CD14-positive monocyte (primary cell): ENCODE measurements at regions not wholly inside any gene's neighbourhood (a gene's known extent, or its start where the extent isn't known, plus 50 kb on each side); places are given as distances from the start of the nearest gene placed in this dataset.

Experiments used
- DNase-seq, 3 donors: peaks; one replicate each; pipeline ENCODE4 v3.0.0-alpha.2; 2011 to 2022
- H2AFZ ChIP-seq: 2 replicates; pipeline ENCODE4 v1.6.0; 2012; ENCODE audit warnings: mild to moderate bottlenecking, low read depth, low read length, inconsistent platforms; ENCODE audit not compliant: insufficient read depth, poor library complexity, severe bottlenecking
- H3K27ac ChIP-seq, 2 donors: 1 replicate in 1 of 2; 2 replicates in 1 of 2; pipeline ENCODE4 v1.5.1; 2012 to 2013; ENCODE audit warnings: low read length in 2 of 2, control low read depth in 1 of 2, inconsistent platforms in 1 of 2, low read depth in 1 of 2, mild to moderate bottlenecking in 1 of 2
- H3K27me3 ChIP-seq, 2 donors: one replicate each; pipeline versions ENCODE4 v1.6.0 to v1.6.1; 2011 to 2013; ENCODE audit warnings: low read length in 2 of 2; ENCODE audit not compliant: control insufficient read depth in 2 of 2, insufficient read depth in 2 of 2
- H3K36me3 ChIP-seq, 2 donors: replicated peaks in 1 of 2; 1 replicate in 1 of 2; 2 replicates in 1 of 2; pipeline versions ENCODE4 v1.5.1 to v1.6.1; 2012 to 2013; ENCODE audit warnings: low read length in 2 of 2, control low read depth in 1 of 2, inconsistent platforms in 1 of 2, mild to moderate bottlenecking in 1 of 2; ENCODE audit not compliant: insufficient read depth in 2 of 2, control insufficient read depth in 1 of 2
- H3K4me1 ChIP-seq, 2 donors: 1 replicate in 1 of 2; 2 replicates in 1 of 2; pipeline versions ENCODE4 v1.5.1 to v1.6.1; 2012 to 2013; ENCODE audit warnings: low read length in 2 of 2, control low read depth in 1 of 2, inconsistent platforms in 1 of 2, mild to moderate bottlenecking in 1 of 2, moderate library complexity in 1 of 2; ENCODE audit not compliant: insufficient read depth in 2 of 2, control insufficient read depth in 1 of 2
- H3K4me2 ChIP-seq: replicated peaks from 2 replicates; pipeline ENCODE3; 2012; ENCODE audit warnings: low read length, moderate library complexity, mild to moderate bottlenecking; ENCODE audit not compliant: poor library complexity, severe bottlenecking; ENCODE audit errors: extremely low read depth
- H3K4me3 ChIP-seq, 3 experiments: fragments of 200-600 bp in 1 of 3; sonication (generic) in 1 of 3; replicated peaks in 1 of 3; 1 replicate in 2 of 3; 2 replicates in 1 of 3; pipeline ENCODE4 v1.5.1; 2011 to 2013; ENCODE audit warnings: low read length in 3 of 3, mild to moderate bottlenecking in 3 of 3, control low read depth in 2 of 3, low read depth in 2 of 3, inconsistent platforms in 1 of 3, moderate library complexity in 1 of 3
- H3K79me2 ChIP-seq: 2 replicates; pipeline ENCODE4 v1.6.0; 2012; ENCODE audit warnings: mild to moderate bottlenecking, control low read depth, inconsistent platforms, low read length, moderate library complexity; ENCODE audit not compliant: insufficient read depth
- H3K9ac ChIP-seq: 2 replicates; pipeline ENCODE4 v1.6.0; 2017; ENCODE audit warnings: low read length, mild to moderate bottlenecking; ENCODE audit not compliant: insufficient read depth, poor library complexity, severe bottlenecking
- H3K9me3 ChIP-seq, 2 donors: replicated peaks in 1 of 2; 1 replicate in 1 of 2; 2 replicates in 1 of 2; pipeline versions ENCODE4 v1.5.1 to v1.6.1; 2012 to 2013; ENCODE audit warnings: low read length in 2 of 2, control low read depth in 1 of 2; ENCODE audit not compliant: control insufficient read depth in 1 of 2, insufficient read depth in 1 of 2
- H4K20me1 ChIP-seq: 2 replicates; pipeline ENCODE4 v1.6.0; 2012; ENCODE audit warnings: mild to moderate bottlenecking, low read length, control low read depth, moderate library complexity; ENCODE audit not compliant: insufficient read depth
- H3K27ac Mint-ChIP-seq, 7 donors: one replicate each; pipeline ENCODE4 v1.8.0; 2020; ENCODE audit warnings: mild to moderate bottlenecking in 7 of 7, mixed read lengths in 7 of 7, moderate library complexity in 6 of 7, inconsistent platforms in 2 of 7
- H3K27me3 Mint-ChIP-seq, 3 donors: one replicate each; pipeline ENCODE4 v1.8.0; 2021 to 2022; ENCODE audit warnings: low read depth in 3 of 3, mild to moderate bottlenecking in 3 of 3, mixed read lengths in 3 of 3, moderate library complexity in 3 of 3, inconsistent platforms in 1 of 3
- H3K36me3 Mint-ChIP-seq, 2 donors: one replicate each; pipeline ENCODE4 v1.8.0; 2020; ENCODE audit warnings: mixed read lengths in 2 of 2, inconsistent platforms in 1 of 2, mild to moderate bottlenecking in 1 of 2
- H3K4me1 Mint-ChIP-seq: one replicate; pipeline ENCODE4 v1.8.0; 2020; ENCODE audit warnings: mild to moderate bottlenecking, mixed read lengths
- H3K4me3 Mint-ChIP-seq, 2 donors: one replicate each; pipeline ENCODE4 v1.8.0; 2020; ENCODE audit warnings: mild to moderate bottlenecking in 2 of 2, mixed read lengths in 2 of 2, moderate library complexity in 1 of 2
- H3K9me3 Mint-ChIP-seq, 7 donors: one replicate each; pipeline ENCODE4 v1.8.0; 2020 to 2022; ENCODE audit warnings: mixed read lengths in 7 of 7, mild to moderate bottlenecking in 6 of 7, moderate library complexity in 6 of 7, inconsistent platforms in 2 of 7
- WGBS: methylation state at CpG from one replicate; pipeline ENCODE4 v1.1.5; 2013; ENCODE audit warnings: missing lambda C conversion rate; ENCODE audit not compliant: insufficient coverage; 5-methylcytosine and 5-hydroxymethylcytosine counted together
- intact Hi-C, 2 donors: fragments of 100-400 bp; cut with micrococcal nuclease; formaldehyde crosslinking; loops; one replicate each; pipeline versions ENCODE4 v1.15.0 to v1.15.1; 2023
- TF ChIP-seq, protein P1 (sequence below): fragments of 200-600 bp; IDR thresholded peaks from one replicate; pipeline ENCODE4 v1.8.0; 2022; ENCODE audit warnings: antibody characterized with exemption, mild to moderate bottlenecking

DNA sequence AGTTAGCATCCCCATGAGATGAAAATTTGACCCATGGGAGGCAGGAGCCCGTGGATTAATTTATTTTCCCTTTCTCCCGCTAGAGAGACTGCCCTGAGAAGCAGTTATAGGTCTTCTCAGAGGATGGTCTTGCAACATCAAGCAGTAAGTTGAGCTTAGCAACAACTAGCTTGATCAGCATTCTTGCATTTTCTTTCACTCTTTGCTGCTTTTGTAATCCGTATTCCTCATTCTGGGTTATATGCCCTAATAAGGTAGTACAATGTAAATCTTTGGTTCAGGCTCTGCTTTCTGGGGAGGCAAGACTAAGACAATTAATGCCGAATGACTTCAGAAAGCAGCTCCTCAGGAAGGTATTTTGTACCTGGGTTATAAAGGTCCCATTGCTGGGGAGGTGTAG is 146.8 kb downstream of the FZD1 start:
- peak overlapping the region; percentile 14 for H3K4me2 ChIP-seq
- peak in 1 of 3 donors; percentile 3 for DNase-seq

DNA sequence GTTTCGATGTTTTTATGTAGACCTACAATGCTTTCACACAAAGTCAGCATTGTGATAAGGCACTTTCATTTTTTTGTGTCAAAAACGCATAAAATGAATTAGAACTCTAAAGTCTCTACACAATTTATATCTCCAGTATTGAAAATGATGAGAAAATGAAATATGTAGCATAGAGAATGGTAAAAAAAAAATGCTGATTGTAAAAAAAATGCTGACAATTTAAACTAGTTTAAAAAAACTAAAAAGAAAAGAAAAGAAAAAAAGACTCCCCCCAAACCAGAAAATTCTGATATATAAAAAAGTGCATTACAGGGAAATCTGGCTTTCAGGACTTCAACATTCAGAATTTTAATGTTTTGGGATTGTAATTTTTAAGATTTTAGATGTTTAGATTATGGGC is 148.1 kb downstream of the FZD1 start:
- H3K27me3 Mint-ChIP-seq = peaks cover 0 to 1% (median 0%) of the 10 kb centered on the region in 3 donors

More for the DNA sequence above, 146.8 kb downstream of the FZD1 start:
- Mint-ChIP-seq H3K9me3 (no peaks in the 10 kb centered on the region), H3K4me1 (peaks cover 16% of the 10 kb centered on the region), H3K36me3 (no peaks in the 10 kb centered on the region), H3K4me3 (no peak overlapping the region), H3K27me3 (peaks cover 0 to 1% (median 0%) of the 10 kb centered on the region in 3 donors), H3K27ac (no peak overlapping the region)
- Histone ChIP-seq H3K27me3 (no peaks in the 10 kb centered on the region), H4K20me1 (no peaks in the 10 kb centered on the region), H3K27ac (no peak overlapping the region), H3K4me3 (no peak overlapping the region), H3K9me3 (no peaks in the 10 kb centered on the region), H3K9ac (no peak overlapping the region), H3K79me2 (no peaks in the 10 kb centered on the region), H3K36me3 (no peaks in the 10 kb centered on the region), H3K4me1 (no peaks in the 10 kb centered on the region), H2AFZ (no peak overlapping the region)
- WGBS = 40% methylated on average over 1 of the region's 4 CpGs
- intact Hi-C loops = no loop called here
- TF ChIP-seq, protein P1, sequence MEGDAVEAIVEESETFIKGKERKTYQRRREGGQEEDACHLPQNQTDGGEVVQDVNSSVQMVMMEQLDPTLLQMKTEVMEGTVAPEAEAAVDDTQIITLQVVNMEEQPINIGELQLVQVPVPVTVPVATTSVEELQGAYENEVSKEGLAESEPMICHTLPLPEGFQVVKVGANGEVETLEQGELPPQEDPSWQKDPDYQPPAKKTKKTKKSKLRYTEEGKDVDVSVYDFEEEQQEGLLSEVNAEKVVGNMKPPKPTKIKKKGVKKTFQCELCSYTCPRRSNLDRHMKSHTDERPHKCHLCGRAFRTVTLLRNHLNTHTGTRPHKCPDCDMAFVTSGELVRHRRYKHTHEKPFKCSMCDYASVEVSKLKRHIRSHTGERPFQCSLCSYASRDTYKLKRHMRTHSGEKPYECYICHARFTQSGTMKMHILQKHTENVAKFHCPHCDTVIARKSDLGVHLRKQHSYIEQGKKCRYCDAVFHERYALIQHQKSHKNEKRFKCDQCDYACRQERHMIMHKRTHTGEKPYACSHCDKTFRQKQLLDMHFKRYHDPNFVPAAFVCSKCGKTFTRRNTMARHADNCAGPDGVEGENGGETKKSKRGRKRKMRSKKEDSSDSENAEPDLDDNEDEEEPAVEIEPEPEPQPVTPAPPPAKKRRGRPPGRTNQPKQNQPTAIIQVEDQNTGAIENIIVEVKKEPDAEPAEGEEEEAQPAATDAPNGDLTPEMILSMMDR = no peak

More for the DNA sequence above, 148.1 kb downstream of the FZD1 start:
- Histone ChIP-seq H4K20me1 (no peaks in the 10 kb centered on the region), H3K27me3 (no peaks in the 10 kb centered on the region), H3K9ac (no peak overlapping the region), H3K9me3 (no peaks in the 10 kb centered on the region), H2AFZ (no peak overlapping the region), H3K4me2 (no peak overlapping the region), H3K79me2 (no peaks in the 10 kb centered on the region), H3K4me1 (no peaks in the 10 kb centered on the region), H3K27ac (no peak overlapping the region), H3K36me3 (no peaks in the 10 kb centered on the region), H3K4me3 (no peak overlapping the region)
- TF ChIP-seq, protein P1 = no peak
- WGBS = no CpG with 5 or more reads among the region's 2 CpGs
- no peak for DNase-seq
- Mint-ChIP-seq H3K27ac (no peak overlapping the region), H3K4me1 (peaks cover 16% of the 10 kb centered on the region), H3K4me3 (no peak overlapping the region), H3K36me3 (no peaks in the 10 kb centered on the region), H3K9me3 (no peaks in the 10 kb centered on the region)
- intact Hi-C loops = no loop called here
